ENCODE measurements at regions not wholly inside any gene's neighbourhood (a gene's known extent, or its start where the extent isn't known, plus 50 kb on each side); places are given as distances from the start of the nearest gene placed in this dataset.
"Not testable (repeated sequence)": the region's sequence is repeated elsewhere in the genome, so short reads cannot be mapped to it uniquely, and the experiment has no call there.

- Histone ChIP-seq H3K27ac (no peak overlapping the region), H3K36me3 (no peaks in the 10 kb centered on the region), H3K27me3 (no peaks in the 10 kb centered on the region), H3K4me3 (no peak overlapping the region), H3K9me3 (peaks cover 0 to 6% (median 4%) of the 10 kb centered on the region in 3 donors), H3K4me1 (no peaks in the 10 kb centered on the region)
- DNase-seq: no peak
- intact Hi-C loops (cut with DNase I): no loop called here
- no peak for TF ChIP-seq CTCF (IDR thresholded peaks at IDR 0.05)
- TF ChIP-seq POLR2A (IDR thresholded peaks at IDR 0.05): no peak
- WGBS, 2 donors: 78 to 86% methylated on average over 3 of the region's 3 CpGs
These were observed 249.8 kb downstream of the NRIP1 start for GRCh38 chr21:14814991-14815390.

GRCh38 chr21:14814282-14814681 is 250.5 kb downstream of the NRIP1 start:
- Histone ChIP-seq H3K36me3 (no peaks in the 10 kb centered on the region), H3K27ac (no peak overlapping the region), H3K9me3 (peaks cover 0 to 6% (median 4%) of the 10 kb centered on the region in 3 donors), H3K4me1 (no peaks in the 10 kb centered on the region), H3K4me3 (no peak overlapping the region), H3K27me3 (no peaks in the 10 kb centered on the region)
- DNase-seq: no peak
- intact Hi-C loops (cut with DNase I): no loop called here
- WGBS, 2 donors: 58 to 77% methylated on average over 3 of the region's 3 CpGs
- TF ChIP-seq POLR2A (IDR thresholded peaks at IDR 0.05) (no peak), CTCF (IDR thresholded peaks at IDR 0.05) (no peak)

GRCh38 chr21:14804170-14804569 is 258.1 kb upstream of the SAMSN1 start:
- intact Hi-C loops (cut with DNase I); H3K9me3 ChIP-seq; H3K27ac ChIP-seq; H3K4me1 ChIP-seq; H3K36me3 ChIP-seq; H3K4me3 ChIP-seq; DNase-seq; H3K27me3 ChIP-seq: not testable (repeated sequence)
- 75 to 86% methylated on average over 2 of the region's 2 CpGs for WGBS, 2 donors

- intact Hi-C loops (cut with DNase I): no loop called here
- H3K9me3 ChIP-seq: peaks cover 0 to 14% (median 3%) of the 10 kb centered on the region in 3 donors
- no peaks in the 10 kb centered on the region for H3K36me3 ChIP-seq
- H3K4me1 ChIP-seq: no peaks in the 10 kb centered on the region
- no peak overlapping the region for H3K4me3 ChIP-seq
- no peaks in the 10 kb centered on the region for H3K27me3 ChIP-seq
- no peak overlapping the region for H3K27ac ChIP-seq
- TF ChIP-seq CTCF (IDR thresholded peaks at IDR 0.05) (no peak), POLR2A (IDR thresholded peaks at IDR 0.05) (no peak)
- no peak for DNase-seq
These were observed 251.4 kb upstream of the SAMSN1 start for GRCh38 chr21:14797543-14797942.

- TF ChIP-seq CTCF (IDR thresholded peaks at IDR 0.05) (no peak), POLR2A (IDR thresholded peaks at IDR 0.05) (no peak)
- DNase-seq: no peak
- intact Hi-C loops (cut with DNase I): no loop called here
- H3K4me3 ChIP-seq: no peak overlapping the region
- H3K36me3 ChIP-seq: no peaks in the 10 kb centered on the region
- no peaks in the 10 kb centered on the region for H3K4me1 ChIP-seq
- no peaks in the 10 kb centered on the region for H3K9me3 ChIP-seq
- no peak overlapping the region for H3K27ac ChIP-seq
- H3K27me3 ChIP-seq: no peaks in the 10 kb centered on the region
These were observed 241.2 kb upstream of the SAMSN1 start for GRCh38 chr21:14787312-14787711.

GRCh38 chr21:14785679-14786078 is 239.6 kb upstream of the SAMSN1 start:
- Histone ChIP-seq H3K4me1 (no peaks in the 10 kb centered on the region), H3K36me3 (no peaks in the 10 kb centered on the region), H3K4me3 (no peak overlapping the region), H3K9me3 (no peaks in the 10 kb centered on the region), H3K27ac (no peak overlapping the region), H3K27me3 (no peaks in the 10 kb centered on the region)
- intact Hi-C loops (cut with DNase I): no loop called here
- TF ChIP-seq POLR2A (IDR thresholded peaks at IDR 0.05) (no peak), CTCF (IDR thresholded peaks at IDR 0.05) (no peak)
- 94 to 95% methylated on average over 2 of the region's 2 CpGs for WGBS, 2 donors
- DNase-seq: no peak
